GM19324 (cell line): ENCODE measurements at regions not wholly inside any gene's neighbourhood (a gene's known extent, or its start where the extent isn't known, plus 50 kb on each side); places are given as distances from the start of the nearest gene placed in this dataset.

ENCODE experiments used
- ATAC-seq: cut with Tn5 transposase; IDR thresholded peaks from one replicate; pipeline ENCODE4 v1.9.1; 2021; ENCODE audit warnings: mild to moderate bottlenecking, moderate library complexity; ENCODE audit not compliant: unreplicated experiment, low FRiP score

DNA sequence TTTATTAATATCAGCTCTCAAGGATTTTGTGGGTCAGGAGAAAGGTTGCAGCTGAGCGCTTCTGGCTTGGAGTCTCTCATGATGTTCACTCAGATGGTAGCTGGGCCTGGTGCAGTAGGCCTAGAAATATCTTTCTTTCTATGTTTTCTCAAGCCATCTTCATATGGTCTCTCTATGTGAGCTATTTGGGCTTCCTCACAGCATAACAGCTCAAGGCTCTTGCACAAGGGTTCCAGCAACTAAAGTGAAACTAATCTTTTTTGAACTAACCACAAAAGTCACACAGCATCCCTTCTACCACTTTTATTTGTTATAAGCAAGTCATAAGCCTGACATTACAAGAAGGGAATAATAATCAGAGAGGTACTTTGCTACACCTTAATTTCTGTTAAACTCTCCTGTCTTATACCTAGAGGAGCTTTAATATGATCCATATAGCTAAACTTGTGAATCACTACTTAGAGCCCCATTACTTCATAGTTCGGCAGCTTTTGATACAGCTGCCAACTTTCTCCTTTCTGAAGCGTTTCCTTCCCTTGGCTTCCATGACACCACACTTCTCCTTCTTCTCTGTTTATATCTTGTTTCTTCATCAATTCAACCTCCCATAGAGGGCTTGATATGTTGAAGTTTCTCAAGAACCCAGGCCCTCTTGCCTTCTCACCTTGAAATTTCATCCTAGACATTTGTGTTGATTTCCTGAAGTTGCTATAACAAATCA lies 720.2 kb downstream of the LTN1 start:
- no peak for ATAC-seq

DNA sequence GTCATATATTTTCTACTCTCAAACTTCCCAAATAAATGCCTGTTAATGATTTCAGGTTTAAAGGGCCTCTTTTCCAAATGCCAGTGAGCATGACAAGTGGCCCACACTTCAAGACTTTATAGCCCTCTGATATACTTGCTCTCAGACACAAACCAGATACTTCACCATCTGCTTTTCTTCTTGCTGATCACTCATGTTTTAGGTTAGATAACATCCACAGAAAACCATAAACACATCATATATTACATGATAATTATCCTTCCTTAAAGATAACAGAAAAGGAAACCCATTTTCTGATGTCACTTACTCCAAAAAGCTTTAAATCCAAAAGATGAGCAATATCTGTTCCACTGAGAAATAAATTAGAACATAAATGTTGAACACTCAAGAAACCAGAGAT lies 723.5 kb downstream of the LTN1 start:
- no peak for ATAC-seq

DNA sequence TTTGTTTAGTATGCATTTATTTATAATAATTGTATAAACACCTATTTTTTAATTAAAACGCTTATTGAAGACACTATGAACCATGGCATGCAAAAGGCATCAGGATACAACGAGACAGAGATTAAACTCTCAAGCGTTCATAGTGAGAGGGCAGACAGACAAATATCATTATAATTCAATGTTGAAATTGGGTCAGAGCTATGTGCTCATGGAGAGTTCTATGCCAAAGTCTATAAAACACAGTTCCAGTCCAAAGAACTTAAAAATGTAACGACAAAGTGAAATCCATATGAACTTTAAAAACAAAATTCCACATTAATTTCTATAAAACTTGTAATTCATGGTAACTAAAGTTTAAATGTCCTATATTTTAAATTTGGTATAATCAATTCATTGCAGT lies 724.0 kb downstream of the LTN1 start:
- no peak for ATAC-seq

DNA sequence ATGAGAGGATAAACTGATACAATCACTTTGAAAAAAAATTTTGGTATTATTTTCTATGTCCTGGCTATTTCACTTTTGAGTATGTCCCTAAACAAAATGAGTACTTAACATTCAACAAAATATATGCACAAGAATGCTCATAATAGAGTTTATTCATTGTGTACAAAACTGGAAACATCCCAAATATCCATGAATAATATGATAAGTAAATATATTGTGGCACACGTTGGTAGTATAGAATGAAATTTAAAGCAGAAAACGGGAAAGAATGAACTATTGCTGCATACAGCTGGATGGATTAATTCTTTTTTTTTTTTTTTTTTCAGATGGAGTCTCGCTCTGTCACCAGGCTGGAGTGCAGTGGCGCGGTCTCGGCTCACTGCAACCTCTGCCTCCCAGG lies 725.2 kb downstream of the LTN1 start:
- no peak for ATAC-seq

DNA sequence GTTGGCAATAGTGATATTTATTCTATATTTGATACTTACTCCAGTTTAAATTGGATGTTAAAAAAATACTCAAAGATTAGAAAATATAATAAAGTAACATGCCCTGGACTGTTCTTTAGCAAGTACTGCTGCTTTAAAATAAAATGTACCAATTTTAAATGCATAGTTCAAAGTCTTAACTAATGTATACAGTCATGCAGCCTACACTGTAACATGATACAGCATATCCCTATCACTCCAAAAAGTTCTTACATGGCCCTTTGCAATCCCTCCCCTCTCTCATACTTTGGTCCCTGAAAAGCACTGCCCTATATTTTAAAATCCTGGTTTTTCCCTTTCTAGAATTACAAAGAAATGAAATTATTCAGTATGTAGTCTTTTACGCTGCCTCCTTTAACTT lies 726.6 kb downstream of the LTN1 start:
- ATAC-seq, result no peak

DNA sequence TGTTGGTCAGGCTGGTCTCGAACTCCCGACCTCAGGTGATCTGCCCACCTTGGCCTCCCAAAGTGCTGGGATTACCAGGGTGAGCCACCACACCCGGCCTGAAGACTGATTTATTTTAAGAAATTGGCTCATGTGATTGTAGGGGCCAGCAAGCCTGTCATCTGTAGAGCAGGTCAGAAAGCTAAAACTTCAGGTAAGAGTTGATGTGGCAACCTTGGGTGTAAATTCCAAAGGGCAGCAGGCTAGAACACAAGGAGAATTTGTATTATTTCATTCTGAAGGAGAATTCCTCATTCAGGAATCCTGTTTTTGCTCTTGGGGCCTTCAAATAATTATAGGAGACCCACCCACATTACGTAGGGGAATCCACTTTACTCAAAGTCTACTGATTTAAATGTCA lies 728.7 kb downstream of the LTN1 start:
- no peak for ATAC-seq

DNA sequence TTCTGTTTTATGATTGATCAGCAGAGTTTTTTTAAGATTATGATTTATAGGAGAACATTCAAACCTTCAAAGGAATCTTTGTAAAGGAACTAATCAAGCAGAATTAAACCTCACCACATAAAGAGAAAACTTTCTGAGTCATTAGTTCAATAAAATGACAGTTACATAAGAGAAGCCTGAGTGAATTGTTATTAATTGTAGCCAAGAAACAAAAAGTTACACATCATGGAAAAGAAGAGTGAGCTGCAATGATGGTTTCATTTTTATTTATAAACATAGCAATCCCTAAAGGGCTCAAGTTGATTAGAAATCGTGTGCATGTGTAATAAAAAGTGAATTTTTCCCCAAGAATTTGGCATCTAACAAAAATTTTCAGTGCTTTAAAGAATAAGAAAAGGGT lies 731.4 kb downstream of the LTN1 start:
- ATAC-seq, result no peak

DNA sequence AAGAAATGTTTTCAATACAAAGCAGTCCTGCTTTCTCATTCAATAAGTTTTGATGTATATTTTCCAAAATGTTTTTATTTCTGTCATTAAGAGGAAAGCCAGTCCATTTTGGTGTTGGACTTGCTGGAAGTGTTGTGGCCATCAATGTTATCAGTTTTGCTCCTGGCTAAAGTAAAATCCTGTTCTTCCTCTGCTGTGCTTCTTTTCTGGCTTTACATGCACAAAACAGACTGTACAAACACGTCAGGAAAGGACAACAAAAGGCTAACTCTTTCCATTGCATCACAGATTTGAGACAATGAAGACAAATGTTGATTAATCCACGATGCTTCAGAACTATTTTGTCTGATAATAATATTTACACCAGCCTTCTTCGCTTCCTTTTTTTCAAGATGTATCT lies 735.4 kb downstream of the LTN1 start:
- ATAC-seq, result no peak

DNA sequence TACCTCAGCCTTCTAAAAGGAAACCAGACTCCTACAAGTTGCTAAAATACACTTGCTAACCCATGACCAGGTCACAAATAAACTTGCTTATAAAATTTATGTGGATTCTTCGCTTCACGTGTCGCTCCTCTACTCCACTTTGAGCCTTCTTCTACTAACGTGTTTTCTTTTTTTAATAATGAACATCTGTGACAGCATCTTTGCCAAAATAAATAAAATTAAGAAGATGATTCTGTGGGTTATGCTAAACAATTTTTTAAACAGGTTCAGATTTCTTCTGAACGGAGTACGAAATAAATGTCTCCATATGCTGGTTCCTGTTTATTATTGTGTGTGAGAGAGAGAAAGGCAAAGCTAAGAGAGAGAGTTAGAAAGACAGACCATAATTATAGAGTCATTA lies 735.8 kb downstream of the LTN1 start:
- ATAC-seq, result no peak

DNA sequence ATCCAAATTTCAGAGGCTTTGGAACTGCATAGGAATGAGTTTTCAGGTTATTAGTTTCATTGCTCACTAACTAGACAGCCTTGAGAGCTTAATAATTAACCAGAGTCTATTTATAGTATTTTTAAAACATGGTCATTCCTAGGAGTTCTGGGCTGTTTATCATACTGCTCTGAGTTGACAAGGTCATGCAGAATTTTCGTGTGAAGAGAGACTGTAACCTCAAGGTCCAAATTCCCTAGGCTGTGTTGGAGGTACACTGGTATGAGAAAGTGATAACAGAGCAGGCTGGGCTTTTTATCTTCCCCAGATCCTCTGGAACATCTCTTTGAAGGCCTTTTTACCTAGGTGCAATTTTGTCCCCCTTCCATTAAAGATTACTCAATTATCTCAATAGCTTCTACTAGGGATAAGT lies 736.3 kb downstream of the LTN1 start:
- ATAC-seq, result no peak

DNA sequence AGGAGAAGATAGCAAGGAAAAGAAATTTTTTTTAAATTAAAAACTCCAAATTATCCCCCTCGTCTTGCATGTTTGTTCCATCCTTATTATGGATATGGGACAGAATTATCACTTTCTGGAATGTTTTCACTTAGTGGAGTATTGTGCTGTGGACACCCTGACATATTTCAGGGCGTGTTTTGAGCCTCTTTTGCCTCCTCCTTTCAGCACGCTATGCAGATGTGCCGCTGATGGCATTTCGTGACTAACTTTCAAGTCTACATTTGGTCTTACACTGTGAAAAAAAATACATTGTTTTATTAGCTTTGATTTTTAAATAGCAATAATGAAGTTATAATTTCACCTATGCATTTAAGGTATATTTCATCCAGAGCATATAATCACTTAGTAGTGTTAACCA lies 738.7 kb downstream of the LTN1 start:
- no peak for ATAC-seq

DNA sequence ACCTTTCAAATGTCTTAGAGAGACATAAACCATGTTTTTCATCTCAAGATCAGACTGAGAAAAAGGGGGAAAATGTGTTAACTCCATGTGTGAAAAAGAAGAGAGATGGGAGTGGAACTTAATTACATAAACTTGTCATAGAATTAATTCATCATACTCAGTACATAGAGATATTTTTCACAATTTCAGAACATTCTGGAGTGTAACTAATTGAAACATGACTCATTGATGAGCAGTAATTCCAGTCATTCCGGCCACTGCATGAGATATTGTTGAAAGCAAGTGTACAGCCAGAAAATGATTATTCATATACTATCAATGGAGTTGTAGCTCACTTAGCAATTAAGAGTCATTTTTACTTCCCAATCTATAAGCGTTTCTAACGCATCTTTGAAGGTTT lies 739.3 kb downstream of the LTN1 start:
- no peak for ATAC-seq

DNA sequence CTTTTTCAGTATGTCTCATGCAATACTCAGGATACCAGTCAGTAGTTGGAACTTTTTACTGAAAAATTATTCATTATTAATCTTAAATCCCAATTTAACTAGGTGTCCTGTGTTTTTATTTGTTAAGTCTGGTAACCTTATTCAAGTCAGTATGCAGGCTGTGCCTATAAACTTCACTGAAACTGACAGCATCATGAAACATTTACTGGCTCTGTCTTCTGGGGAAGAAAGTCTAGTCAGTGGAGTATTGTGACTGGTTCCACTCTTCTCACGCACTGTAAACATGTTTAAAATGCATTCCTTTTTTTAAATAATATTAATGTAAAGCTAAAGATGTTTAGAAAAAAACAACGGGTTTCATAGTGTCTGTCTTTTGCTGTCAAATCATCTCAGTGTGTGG lies 739.7 kb downstream of the LTN1 start:
- no peak for ATAC-seq

DNA sequence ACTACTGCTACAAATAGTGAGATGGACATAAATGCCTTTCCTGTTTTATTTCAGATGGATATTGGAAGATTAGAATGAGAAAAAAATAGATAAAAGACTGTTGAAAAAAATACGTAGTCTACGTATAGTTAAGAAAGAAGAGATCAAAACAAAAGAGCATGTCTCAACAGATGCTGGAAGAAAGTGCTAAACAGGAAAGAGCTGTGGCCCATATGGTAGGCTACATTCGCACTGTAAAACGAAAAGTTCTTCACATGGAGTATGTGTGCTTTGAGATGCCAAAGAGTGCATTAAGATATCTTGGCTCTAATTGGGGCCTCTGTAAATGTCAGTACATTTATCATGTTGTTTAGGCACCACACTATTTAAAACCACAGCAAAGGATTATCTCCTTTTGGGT lies 741.7 kb downstream of the LTN1 start:
- ATAC-seq, result no peak

DNA sequence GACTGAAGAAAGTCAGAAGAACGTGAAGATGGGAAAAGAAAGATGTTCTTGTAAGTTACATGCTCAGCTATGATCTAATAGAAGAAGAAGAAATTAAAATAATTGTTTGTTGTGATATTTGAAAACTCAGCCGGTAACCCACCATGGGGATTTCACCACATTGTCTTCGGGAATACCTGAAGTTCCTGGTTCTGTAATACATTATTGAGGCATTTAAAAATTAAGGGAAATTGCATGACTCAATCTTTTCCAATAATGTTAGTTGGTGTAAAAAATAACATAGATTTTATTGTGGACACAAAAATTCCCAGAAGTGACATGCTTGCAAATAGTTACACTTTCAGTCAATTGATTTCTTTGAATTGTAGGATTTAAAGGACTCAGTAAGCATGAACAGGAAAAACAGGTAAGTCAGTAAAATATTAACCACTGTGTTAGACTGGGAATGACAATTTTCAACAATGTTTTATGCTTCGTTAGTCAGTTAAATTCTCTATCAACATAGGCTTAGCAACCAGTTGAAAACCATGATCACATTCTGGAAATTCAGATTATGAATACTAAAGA lies 745.1 kb downstream of the LTN1 start:
- ATAC-seq, result no peak

DNA sequence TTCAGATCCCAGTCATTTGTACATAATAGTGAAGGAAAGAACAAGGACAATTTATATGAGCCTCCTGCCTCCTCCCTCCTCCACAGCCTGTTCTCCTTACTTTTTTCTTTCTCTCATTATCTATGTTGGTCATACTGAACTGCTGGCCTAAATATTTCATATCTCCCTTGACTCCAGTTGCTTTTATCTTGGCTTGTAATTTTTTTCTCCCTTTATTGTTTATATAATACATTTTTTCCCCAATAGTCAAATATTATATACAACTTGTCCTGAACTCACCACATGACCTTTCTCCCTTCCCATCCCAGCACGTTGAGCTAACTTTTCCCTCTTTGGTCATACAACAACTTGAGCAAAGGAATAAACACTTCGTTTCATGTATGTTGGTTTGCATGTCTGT lies 752.1 kb downstream of the LTN1 start:
- ATAC-seq, result no peak

DNA sequence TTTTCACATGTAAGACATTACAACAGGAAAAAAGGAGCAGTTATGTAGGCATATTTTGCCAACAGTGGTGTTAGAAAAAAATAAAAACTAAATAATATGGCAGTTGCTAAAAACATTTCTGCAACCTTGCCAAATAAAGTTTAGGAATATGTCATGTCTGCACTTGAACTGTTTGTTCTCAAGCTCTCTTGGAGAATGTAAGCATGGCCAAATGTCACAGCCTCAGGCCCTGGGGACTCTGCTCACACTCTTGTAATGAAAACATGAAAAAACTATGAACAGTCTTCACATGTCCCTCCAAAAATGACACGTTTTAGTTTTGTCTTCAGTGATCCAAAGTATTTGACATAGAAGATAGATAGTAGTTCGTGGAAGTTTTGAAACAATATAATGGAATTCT lies 753.3 kb downstream of the LTN1 start:
- no peak for ATAC-seq

DNA sequence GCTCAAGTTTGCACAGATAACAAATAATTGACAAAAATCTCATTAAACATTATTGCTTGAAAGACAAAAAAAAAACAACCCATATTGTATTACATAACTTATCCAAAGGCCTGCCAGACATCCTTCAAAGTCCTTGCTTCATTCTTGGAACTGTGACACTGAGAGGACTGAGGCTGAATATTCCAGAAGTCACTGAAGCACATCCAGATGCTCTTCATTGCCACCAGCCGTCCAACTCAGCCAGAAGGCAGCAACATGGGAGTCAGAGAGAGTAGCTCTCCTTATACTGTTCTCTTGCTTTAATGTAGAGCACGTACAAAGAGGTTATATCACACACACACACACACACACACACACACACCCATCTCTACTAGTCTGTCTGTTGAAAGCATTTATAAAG lies 755.0 kb downstream of the LTN1 start:
- ATAC-seq, result no peak

DNA sequence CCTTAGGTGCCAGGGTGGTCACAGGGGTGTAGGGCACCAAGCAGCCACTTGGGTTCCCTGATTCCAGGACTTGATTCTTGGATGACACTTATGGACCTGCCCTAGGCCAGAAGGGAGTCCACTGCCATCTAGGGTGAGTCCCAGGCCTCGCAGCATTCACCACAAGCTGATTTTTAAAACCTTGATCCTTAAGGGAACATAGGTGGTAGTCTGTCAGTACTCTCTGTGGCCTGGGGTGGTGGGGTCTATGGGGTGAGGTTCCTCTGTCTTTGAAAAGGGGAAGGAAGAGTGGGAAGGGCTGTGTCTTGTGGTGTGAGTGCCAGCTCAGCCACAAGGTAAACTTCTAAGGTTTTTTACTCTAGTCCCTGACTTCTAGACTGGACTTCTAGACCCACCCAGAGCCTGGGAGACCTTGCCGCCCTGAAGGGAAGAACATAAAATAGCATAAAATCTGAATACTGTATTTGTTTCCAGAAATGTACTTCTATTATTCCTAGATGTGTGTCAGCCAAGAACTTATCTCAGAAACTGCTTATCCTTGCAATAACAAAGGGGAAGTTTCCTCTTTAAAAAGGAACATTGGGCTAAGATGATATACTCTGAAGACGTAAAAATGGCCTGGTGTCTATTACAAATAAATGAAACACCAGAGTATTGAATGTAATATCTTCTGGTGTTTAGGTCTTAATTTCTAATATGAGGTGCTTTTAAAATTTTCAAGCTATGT lies 757.3 kb downstream of the LTN1 start:
- ATAC-seq, result no peak

DNA sequence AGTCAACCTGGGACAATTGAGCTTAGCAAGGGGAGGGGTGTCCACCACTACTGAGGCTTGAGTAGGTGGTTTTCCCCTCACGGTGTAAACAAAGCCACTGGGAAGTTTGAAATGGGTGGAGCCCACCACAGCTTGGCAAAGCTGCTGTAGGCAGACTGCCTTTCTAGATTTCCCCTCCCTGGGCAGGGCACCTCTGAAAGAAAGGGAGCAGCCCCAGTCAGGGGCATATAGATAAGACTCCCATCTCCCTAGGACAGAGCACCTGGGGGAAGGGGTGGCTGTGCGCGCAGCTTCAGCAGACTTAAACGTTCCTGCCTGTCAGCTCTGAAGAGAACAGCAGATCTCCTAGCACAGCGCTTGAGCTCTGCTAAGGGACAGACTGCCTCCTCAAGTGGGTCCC lies 758.4 kb downstream of the LTN1 start:
- no peak for ATAC-seq

DNA sequence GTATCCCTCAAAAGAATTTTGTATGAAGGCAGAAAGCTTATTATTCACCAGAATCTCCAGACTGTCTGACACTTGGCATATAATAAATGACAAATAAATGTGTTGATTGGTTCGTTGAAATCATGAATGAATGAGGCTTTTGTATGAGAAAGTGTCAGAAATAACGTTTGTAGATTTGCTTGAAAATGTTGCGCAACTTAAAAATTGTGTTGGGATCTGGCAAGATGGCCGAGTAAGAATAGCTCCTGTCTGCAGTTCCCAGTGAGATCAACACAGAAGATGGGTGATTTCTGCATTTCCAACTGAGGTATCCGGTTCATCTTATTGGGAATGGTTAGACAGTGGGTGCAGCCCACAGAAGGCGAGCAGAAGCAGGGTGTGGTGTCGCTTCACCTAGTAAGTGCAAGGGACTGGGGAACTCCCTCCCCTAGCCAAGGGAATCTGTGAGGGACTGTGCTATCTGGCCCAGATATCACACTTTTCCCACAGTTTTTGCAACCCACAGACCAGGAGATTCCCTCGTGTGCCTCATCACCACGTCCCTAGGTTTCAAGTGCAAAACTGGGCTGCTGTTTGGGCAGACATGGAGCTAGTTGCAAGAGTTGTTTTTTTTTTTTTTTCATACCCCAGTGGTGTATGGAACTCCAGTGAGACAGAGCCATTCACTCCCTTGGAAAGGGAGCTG lies 759.0 kb downstream of the LTN1 start:
- ATAC-seq, result no peak

DNA sequence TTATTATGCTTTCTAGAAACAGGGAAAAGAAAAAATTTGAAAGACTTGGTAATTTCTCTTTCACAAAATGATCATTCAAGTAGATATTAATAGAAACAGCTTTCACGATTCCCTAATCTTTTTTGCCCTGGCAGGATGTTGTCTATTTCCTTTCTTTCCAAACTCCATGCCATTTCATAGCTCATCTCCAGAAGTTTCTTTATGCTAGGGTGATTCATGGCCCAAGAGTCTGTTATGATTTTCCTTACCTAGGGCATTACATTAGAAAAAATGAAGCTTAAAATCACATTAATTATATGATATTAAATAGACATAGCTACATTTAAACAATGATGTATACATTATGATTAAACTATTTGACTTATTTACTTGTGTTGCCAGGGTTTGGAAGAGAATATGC lies 762.1 kb downstream of the LTN1 start:
- no peak for ATAC-seq
